Activated CD8-positive, alpha-beta memory T cell treated with anti-CD3 and anti-CD28 coated beads, Interleukin-2, amount 50 U/mL, for 48 hours (primary cell): ENCODE measurements at regions not wholly inside any gene's neighbourhood (a gene's known extent, or its start where the extent isn't known, plus 50 kb on each side); places are given as distances from the start of the nearest gene placed in this dataset.
"Not testable (repeated sequence)": the region's sequence is repeated elsewhere in the genome, so short reads cannot be mapped to it uniquely, and the experiment has no call there.

Experiments
- DNase-seq: peaks from one replicate; pipeline ENCODE4 v3.0.0-alpha.2; 2020

GRCh38 chr4:116099596-116099995 lies 985.8 kb downstream of the TRAM1L1 start:
- no peak for DNase-seq

- not testable (repeated sequence) for DNase-seq
These were observed 983.9 kb upstream of the NDST4 start for GRCh38 chr4:116097353-116097752.

GRCh38 chr4:116092961-116093360 lies 979.5 kb upstream of the NDST4 start:
- DNase-seq, result no peak

GRCh38 chr4:116088771-116089170 lies 975.4 kb upstream of the NDST4 start:
- no peak for DNase-seq

- DNase-seq, result no peak
These were observed 969.5 kb upstream of the NDST4 start for GRCh38 chr4:116082808-116083366.

- DNase-seq, result no peak
These were observed 959.6 kb upstream of the NDST4 start for GRCh38 chr4:116073051-116073450.

GRCh38 chr4:116070283-116070682 lies 956.9 kb upstream of the NDST4 start:
- DNase-seq, result no peak

- DNase-seq, result no peak
These were observed 953.4 kb upstream of the NDST4 start for GRCh38 chr4:116066711-116067245.

- no peak for DNase-seq
These were observed 950.9 kb upstream of the NDST4 start for GRCh38 chr4:116064331-116064730.

- no peak for DNase-seq
These were observed 945.9 kb upstream of the NDST4 start for GRCh38 chr4:116059361-116059760.

GRCh38 chr4:116058129-116058528 lies 944.7 kb upstream of the NDST4 start:
- no peak for DNase-seq

GRCh38 chr4:116055857-116056827 lies 942.7 kb upstream of the NDST4 start:
- DNase-seq, result no peak

GRCh38 chr4:116027311-116027710 lies 913.9 kb upstream of the NDST4 start:
- DNase-seq, result no peak

- DNase-seq, result no peak
These were observed 911.7 kb upstream of the NDST4 start for GRCh38 chr4:116024954-116025708.

- DNase-seq, result no peak
These were observed 909.6 kb upstream of the NDST4 start for GRCh38 chr4:116023049-116023448.

GRCh38 chr4:116020141-116020722 lies 906.8 kb upstream of the NDST4 start:
- no peak for DNase-seq

- DNase-seq, result no peak
These were observed 905.4 kb upstream of the NDST4 start for GRCh38 chr4:116018831-116019230.

- no peak for DNase-seq
These were observed 902.8 kb upstream of the NDST4 start for GRCh38 chr4:116016201-116016600.

- DNase-seq, result no peak
These were observed 902.1 kb upstream of the NDST4 start for GRCh38 chr4:116015549-116015948.

- DNase-seq, result no peak
These were observed 901.6 kb upstream of the NDST4 start for GRCh38 chr4:116015062-116015461.

- no peak for DNase-seq
These were observed 897.5 kb upstream of the NDST4 start for GRCh38 chr4:116010923-116011322.

GRCh38 chr4:116005806-116006088 lies 892.3 kb upstream of the NDST4 start:
- DNase-seq, result no peak
